Activated CD8-positive, alpha-beta memory T cell treated with anti-CD3 and anti-CD28 coated beads, Interleukin-2, amount 50 U/mL, for 4 hours (primary cell): ENCODE measurements at regions not wholly inside any gene's neighbourhood (a gene's known extent, or its start where the extent isn't known, plus 50 kb on each side); places are given as distances from the start of the nearest gene placed in this dataset.
"Not testable (repeated sequence)": the region's sequence is repeated elsewhere in the genome, so short reads cannot be mapped to it uniquely, and the experiment has no call there.

Experiments
- DNase-seq: peaks from one replicate; pipeline ENCODE4 v3.0.0-alpha.2; 2020

DNA sequence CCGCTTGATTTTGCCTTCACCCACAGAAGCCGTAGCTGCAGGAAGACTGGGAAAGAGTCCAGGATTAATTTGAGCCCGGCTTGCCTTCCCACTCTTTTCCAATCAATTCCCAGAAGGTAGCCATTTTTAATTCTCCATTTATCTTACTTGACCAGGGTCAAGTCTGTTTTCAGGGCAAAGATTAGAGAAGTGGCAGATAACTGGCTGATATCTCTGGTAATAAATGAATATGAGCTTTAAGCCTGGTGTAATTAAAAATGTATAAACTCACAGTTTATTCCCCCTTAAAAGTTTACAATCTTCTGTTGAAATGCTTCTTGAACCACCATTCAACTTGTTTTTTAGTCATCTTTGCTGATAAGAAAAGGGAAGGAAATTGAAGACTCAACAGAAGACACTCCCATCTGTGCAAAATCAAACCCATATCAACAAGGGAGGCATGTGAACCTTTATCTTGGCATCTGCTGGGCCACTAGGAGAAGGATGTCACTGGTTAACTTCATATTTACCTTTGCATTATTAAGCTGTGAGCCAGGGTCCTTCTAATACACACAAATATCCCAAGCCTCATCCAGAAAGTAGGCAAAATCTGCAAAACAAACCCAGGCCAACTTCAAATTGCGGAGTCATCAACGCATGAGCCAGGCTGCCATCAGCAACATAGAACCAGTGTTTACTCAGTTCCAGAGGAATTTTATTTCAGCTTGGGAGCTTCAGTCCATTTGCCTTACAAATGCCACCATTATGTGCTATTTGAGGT is 314.6 kb upstream of the MAF start:
- DNase-seq: no peak

DNA sequence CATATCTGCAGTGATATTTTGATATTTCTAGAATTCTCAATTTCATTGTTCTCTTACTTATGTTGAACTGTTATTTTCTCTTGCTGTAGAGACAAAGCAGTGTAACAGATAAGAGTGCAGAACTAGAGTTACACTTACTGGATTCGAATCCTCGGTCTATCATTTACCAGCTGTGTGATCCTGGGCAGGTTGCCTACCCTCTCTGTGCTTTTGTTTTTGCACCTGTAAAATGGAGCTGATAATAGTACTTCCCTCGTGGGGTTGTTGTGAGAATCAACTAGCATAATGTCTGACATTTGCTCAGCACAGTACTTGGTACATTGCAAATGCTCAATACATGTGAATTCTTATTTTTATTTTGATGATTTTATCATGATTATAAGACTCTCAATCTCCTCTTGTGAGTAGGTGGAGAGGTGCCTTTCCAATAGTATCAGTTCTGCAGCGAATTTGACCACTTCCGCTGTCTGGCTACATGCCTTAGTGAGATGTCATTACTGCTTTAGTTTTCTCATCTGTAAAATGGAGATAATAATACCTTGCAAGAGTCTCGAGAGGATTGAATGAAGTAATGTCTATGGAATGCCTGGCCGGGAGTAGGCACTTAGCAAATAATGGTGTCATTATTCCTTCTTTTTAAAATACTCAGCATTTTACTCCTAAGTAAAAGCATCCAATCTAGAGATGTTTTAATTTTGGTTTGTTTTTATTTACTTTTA is 312.2 kb upstream of the MAF start:
- DNase-seq: no peak

DNA sequence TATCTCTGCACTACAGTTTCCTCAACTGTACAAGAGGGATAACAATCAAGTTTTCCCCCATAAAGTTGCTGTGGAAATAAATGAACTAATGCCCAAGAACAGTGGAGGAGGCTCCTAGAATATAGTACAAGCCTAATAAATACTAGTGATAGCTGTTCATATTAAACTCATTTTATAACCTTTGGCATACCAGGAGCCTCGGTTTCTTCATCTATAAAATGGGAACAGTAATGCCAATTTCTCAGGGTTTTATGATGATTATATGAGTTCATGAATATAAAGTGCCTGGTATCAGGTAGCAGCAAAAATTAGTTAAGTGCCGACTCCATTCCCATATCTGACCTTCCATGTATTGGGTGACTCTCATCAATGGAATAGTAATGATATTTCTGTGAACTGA is 311.1 kb upstream of the MAF start:
- DNase-seq: no peak

DNA sequence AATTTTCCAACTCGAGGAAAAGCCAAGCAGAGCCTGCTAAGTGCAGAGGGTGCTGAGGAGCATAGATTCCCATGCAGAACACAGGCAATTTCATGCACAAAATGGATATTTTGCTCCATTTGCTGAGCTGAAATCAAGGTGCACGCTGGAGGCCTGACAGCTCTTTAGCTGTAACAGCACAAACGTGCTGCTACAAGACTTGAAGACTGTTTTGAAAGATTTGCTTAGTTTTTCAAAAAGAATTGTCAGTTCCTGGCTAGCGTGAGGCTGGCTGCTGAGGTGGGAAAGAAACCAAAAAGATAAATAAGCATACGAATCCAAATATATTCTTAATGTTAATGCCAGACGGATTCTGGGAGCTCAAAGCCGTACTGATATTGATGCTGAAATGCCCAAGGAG is 309.0 kb upstream of the MAF start:
- DNase-seq: no peak

DNA sequence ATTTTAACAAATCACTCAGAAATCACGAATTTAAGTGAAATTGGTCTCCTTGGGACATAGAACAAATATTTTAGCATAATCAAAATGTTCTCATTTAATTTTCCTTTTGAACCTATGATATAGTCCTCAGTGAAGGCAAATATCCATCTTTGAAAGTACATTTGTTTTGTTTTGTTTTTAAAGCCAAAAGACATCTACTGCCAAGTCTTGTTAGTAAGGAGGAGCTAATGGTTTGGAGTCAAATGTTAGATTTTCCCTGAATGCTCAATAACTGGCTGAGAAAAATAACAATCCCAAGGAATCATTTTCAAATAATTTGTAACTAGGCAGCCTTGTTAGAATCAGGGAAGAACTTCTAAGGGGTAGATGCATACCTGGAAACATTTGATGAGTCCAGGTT is 302.9 kb upstream of the MAF start:
- DNase-seq: no peak

DNA sequence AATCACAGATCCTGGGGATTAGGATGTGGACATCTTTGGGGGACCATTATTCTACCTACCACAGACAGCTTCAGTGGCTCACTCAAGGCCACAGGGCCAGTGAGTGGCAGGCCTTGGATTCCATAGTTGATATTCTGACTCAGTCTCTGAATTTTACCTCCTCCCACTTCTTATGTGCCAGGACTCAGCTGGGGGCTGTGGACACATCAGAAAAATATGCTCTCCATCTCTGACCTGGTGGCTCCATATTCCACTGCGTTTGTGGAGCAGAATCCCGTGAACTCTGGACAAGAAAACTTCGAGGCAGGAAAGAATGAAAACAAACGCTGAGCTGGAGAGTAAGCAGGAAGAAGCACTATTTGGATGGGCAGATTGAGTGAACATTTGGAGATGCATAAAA is 301.8 kb upstream of the MAF start:
- no peak for DNase-seq

DNA sequence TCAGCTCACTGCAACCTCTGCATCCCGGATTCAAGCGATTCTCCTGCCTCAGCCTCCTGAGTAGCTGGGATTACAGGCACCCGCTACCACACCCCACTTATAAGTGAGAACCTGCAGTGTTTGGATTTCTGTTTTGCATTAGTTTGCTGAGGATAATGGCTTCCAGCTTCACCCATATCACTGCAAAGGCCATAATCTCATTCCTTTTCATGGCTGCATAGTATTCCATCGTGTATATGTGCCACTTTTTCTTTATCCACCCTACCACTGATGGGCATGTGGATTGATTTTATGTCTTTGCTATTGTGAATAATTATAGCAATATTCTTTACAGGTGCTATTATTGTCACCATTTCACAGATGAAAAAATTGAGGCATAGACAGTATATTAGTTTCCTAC is 301.0 kb upstream of the MAF start:
- no peak for DNase-seq

DNA sequence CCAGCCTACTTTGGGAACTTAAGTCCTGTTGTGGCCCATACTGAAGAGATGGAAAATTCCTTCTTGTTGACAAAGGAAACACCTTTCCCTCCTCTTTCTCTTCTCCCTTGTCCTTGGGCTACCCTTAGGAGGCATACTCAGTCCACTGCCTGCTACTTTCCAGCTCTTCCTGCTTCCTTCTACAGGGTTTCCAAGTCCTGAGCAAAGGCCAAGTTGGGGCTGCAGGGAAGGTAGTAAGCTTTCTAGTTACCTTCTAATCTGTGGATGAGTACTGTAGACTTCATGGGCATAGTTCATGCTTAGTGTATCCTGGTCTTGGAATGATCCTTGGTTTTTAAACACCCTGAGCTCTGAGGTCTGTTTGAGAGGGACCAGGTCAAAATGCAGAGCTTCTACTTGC is 299.2 kb upstream of the MAF start:
- DNase-seq: no peak

DNA sequence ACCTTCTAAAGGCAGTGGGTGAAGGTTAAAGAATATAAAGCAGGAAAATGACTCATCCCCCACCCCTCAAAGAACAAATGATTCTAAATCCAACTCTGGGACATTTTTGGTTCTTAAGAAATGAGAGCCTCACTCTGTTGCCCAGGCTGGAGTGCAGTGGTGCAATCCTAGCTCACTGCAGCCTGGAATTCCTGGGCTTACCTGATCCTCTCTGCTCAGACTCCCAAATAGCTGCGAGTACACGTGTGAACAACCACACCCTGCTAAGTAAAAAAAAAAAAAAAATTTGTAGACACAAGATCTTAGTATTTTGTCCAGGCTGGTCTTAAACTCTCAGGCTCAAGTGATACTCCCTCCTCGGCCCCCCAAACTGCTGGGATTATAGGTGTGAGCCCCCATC is 298.8 kb upstream of the MAF start:
- no peak for DNase-seq

DNA sequence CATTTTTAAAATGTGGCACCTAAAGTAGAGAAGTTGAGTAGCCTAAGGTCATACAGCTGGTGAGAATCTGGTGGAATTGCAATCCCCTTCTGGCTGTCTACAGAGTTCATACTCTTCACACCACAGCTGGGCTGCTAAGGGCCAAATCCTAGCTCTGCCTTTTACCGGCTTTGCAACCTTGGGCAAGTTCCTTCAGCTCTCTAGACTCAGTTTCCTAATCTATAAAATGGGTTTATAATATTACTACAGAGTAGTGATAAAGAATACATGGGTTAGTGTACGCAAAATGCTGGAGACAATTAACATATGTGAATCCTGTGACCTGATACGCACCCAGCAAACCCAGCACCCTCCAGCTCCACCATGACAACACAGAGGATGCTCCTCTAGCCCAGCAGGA is 298.2 kb upstream of the MAF start:
- no peak for DNase-seq

DNA sequence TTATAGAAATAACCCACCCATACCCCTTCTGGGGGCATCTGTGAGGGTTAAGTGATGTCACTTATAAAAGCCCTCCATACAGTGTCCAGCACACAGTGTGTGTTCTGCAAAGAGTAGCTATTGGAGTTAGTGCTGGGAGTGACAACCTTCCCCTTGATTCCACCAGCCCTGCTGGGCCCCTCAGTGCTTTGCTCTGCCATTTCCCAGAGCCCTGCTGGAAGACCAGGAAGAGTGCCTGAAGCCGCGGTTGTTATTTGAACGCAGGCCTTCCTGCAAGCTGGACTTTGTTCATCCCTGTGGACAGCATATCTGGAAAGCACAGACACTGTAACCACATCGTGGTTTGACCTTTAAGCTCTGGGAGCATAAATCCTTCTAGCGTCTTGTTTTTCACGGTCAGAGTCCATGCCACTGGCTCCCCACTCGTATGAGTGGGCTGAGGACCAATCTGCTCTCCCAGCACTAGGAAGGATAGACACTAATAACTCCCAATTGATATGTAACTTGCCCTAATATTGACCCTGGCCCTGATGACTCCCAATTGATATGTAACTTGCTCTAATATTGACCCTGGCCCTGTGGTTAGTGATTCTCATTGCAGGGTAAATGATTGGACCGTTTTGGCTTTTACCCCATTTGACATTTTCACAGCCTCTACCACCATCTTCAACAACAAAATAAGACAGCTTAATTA is 297.1 kb upstream of the MAF start:
- no peak for DNase-seq

DNA sequence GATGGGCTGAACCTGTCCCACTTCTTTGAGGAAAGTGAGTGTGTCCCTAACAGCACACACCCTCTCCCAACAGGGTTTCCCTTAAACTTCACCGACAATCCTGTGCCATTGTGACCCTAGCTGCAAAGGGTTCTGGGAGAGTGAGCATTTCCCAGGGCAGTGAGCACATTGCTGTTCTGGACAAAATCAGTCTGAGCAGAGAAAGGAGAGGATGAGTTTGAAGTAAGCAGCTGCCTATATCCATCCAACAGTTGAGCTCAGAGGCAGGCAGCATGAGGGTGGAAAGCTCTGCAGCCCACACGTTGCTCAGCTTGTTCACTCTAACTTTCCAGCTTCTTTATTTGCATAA is 296.5 kb upstream of the MAF start:
- DNase-seq: no peak

DNA sequence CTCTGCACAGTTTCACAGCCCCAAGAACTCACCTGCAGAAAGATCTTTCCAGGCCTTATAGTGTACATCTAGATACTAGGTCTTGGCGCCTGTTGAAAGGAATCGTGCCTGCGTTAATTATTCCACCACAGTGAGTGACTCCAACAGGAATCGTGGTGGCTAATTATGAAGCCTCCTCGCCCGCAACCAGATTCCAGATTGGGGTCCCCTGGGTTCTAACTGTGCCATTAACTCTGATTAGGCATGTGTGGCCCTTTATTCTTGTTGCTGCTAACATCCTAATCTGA is 295.3 kb upstream of the MAF start:
- no peak for DNase-seq

DNA sequence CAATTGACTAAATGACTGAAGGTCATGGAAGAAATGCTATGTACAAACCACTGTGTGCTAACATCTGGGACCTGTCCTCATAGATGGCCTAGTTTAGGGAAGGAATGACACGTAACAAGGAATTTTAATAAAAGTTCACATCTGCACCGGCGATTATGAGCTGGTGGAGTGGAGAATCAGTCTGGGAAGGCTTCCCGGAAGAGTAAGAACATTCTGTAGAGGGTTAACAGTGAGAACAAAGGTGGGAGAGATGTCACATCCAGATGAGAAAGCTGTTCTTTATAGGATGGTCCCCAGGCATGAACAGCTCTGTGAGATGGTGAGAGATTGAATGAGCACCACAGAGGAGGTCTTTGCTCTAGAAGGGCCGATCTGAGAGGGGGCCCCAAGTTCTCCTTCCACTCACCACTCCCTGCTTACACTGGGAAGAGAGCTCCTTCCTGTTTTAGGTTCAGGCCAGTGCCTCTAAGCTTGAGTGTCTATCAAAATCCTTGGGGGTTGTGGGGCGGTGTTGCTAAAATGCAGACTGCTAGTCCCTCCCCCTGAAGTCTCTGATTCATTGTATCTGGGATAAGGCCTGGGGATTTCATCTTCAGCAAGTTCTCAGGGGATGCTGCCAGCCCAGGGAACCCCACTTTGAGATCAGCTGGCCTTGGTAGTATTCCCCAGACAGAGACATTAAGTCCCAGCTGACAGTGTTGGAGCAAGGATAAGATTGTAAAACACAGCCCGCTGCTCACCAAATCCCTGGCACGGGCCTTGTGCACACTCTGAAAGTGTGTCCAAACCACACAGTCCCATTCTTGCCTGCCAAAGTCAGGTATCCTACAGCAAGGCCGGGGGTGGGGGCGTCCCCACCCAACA is 294.7 kb upstream of the MAF start:
- DNase-seq: no peak

DNA sequence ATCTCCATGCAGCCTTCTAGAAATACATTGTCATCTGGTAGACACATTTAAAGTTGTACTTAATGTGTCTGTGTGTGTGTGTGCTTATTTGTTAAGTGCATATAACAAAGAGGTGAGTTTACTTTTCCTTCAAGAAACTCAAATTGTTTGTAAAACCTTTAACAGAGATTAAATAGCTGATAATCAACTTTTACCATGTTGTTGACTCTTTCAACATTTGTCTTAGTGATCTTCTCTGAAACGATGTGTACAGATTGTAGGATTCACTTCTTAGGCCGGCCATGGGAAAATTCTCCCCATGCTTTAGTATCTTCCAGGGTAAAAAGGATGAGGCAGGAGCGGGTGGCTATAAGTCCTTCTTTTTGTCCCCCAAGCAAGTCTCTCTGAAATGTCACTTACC is 292.9 kb upstream of the MAF start:
- DNase-seq: no peak

DNA sequence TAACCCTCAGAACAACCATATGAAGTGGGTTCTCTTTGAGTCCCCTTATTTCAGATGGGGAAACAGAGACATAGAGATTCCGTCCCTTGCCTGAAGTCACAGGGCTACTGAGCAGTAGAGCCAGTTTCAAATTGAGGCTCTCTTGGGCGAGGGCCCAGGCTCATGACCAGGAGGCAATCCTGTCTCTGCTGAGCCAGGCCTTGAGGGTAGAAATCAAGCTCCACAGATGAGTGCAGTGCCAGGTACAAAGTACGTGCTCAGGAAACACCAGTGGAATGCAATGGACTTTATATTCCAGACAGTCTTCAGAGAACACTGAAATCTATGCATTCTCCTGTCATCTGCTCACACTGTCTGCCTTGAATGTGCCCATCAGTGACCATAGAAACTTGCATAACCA is 291.7 kb upstream of the MAF start:
- no peak for DNase-seq

DNA sequence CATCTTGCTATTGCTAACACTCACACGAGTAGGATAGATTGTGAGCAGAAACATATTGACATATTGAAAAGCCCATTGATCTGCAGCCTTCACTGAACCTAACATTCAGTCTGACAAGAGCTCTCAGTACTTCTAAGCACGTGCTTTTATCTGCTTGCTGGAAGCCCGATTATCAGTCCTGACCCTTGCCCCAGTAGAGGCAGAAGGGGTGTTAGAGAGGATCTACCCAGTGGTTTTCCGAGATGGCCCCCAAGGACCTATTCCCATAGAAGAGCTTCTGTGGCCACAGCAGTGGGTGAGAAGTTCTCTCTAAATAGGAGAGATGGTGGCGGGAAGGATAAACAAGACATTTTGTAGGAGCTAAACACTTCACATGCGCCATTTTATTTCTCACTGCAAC is 290.9 kb upstream of the MAF start:
- DNase-seq: no peak

DNA sequence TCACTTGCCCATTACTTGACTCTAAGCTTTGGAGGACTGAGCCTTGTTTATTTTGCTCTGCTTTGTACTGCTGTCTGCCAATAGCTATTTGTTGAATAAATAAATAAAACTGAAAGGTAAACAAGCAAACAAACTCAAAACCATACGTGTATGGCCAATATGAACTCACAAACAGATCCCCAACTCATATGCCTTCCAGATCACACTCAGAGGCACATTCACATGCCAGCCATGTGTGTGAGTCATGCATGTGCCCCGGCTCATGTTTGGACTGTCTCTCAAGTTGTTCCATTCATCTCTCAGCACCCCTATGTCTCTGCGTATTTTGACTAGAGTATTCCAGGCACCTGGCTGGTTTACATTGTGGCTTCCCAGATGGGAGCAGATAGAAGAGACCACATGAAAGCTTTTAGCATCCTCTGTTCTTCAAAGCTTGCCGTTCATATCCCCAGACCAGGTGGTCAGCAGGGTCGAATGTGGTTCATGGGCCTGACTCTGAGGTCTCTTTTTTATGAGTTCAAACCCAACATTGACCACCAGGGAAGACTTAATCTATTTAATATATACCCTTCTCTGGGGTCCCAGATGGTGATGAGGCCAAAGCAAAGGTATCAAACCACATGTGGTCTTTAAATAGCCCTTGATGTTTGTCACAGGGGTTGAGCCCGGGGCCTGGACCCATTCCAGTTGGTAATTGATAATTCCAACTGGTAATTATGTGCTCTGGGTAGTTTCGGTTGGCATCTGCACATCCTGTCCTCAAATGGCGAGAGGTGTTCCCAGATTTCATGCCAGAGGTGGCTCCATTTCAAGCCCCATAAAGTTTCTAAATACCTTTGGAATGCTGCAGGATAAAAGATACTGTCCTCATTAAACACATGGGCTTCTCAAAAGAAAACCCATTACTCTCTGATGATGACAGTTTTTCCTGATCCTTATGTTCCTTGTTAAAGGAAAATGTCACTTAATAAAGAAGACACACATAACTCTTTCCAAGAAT is 287.3 kb upstream of the MAF start:
- DNase-seq: no peak

DNA sequence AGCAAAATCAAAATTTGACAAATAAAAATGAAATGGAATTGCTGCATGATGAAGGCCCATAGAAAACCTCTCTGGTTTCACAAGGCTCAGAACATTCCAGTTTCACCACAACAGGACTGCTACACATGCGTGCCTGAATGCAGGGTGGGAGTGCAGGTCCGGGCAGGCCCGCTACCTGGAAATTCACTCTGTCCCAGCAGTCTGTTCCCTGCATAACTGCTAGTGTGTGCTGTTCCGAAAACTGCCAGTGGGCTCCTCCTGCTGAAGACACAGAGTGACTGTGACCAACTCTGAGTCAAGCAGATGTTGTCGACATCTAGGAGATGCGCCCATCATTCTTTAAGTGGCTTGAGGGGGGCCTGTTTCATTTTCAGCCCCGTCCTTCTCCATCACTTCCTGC is 284.8 kb upstream of the MAF start:
- no peak for DNase-seq

DNA sequence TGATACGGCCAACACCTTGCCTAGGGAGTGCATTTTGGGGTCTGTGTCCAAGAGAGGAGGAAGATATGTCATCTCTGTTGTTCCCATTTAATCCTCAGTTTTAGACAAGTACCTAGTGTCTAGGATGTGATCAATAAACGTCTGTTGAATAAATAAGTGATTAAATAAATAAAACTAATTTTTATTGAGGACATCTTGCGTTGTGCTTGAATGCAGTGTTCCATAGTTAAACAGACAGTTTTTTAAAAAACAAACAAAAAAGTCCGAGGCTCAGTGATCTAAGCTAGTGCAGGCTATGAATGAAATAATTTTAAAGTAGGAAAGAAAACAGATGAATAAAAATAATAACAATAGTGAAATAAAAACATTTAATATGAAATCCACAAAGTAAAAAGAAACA is 283.0 kb upstream of the MAF start:
- no peak for DNase-seq

DNA sequence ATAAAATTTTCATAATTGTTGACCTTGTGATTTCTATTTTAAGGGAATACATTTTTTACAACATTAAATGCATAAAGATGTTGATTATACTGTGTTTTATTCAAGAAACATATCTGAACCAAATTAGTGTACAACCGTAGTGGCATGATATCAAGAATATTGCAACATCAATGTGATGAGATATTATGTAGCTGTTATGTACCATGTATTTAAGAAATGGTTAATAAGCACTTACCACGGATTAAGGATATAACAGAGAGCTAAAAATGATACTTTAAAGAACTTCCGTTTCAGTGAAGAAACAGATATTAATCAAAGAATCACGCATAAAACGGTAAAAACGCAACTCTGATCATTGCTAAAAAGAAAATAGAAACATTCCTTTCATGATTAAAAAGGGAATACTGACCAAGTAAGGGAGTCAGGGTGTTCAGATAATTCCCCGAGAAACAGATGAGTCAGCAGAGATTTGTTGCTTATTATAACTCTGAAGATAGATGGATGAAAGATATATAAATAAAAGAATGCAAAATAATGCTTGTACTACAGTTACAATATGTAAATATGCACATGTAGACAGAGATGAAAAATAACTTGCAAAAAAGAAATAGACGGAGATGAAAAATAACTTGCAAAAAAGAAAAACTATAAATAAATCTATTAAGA is 281.9 kb upstream of the MAF start:
- DNase-seq: no peak

DNA sequence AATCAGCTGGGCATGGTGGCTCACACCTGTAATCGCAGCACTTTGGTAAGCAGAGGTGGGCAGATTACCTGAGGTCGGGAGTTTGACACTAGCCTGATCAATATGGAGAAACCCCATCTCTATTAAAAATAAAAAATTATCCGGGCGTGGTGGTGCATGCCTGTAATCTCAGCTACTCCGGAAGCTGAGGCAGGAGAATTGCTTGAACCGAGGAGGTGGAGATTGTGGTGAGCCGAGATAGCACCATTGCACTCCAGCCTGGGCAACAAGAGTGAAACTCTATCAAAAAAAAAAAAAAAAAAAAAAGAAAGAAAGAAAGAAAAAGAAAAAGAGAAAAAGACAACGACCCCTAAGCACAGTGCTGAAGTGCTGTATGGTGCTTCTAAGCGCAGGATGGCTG is 280.6 kb upstream of the MAF start:
- not testable (repeated sequence) for DNase-seq
